ENCODE measurements at regions not wholly inside any gene's neighbourhood (a gene's known extent, or its start where the extent isn't known, plus 50 kb on each side); places are given as distances from the start of the nearest gene placed in this dataset.
A peak's percentile ranks its signal among the peaks of the same experiment; 100 is the strongest.

GRCh38 chr5:158560170-158560569, 539.5 kb downstream of the EBF1 start:
- H3K4me3 ChIP-seq (ENCODE audit: low read depth, low read length), result peak overlapping the region; percentile 27
- TF ChIP-seq CTCF (IDR thresholded peaks at IDR 0.05; ENCODE audit: borderline replicate concordance, insufficient read depth, low read depth, low read length), result no peak

GRCh38 chr5:158559643-158560042, 540.1 kb downstream of the EBF1 start:
- no peak for TF ChIP-seq CTCF (IDR thresholded peaks at IDR 0.05; ENCODE audit: borderline replicate concordance, insufficient read depth, low read depth, low read length)
- no peak overlapping the region for H3K4me3 ChIP-seq (ENCODE audit: low read depth, low read length)

- H3K4me3 ChIP-seq (ENCODE audit: low read depth, low read length), result no peak overlapping the region
- no peak for TF ChIP-seq CTCF (IDR thresholded peaks at IDR 0.05; ENCODE audit: borderline replicate concordance, insufficient read depth, low read depth, low read length)
These were observed 540.6 kb downstream of the EBF1 start for GRCh38 chr5:158559066-158559465.

GRCh38 chr5:158553962-158554336, 545.8 kb downstream of the EBF1 start:
- no peak overlapping the region for H3K4me3 ChIP-seq (ENCODE audit: low read depth, low read length)
- no peak for TF ChIP-seq CTCF (IDR thresholded peaks at IDR 0.05; ENCODE audit: borderline replicate concordance, insufficient read depth, low read depth, low read length)

- no peak overlapping the region for H3K4me3 ChIP-seq (ENCODE audit: low read depth, low read length)
- no peak for TF ChIP-seq CTCF (IDR thresholded peaks at IDR 0.05; ENCODE audit: borderline replicate concordance, insufficient read depth, low read depth, low read length)
These were observed 546.3 kb downstream of the EBF1 start for GRCh38 chr5:158553195-158553961.

GRCh38 chr5:158552241-158552640, 547.5 kb downstream of the EBF1 start:
- TF ChIP-seq CTCF (IDR thresholded peaks at IDR 0.05; ENCODE audit: borderline replicate concordance, insufficient read depth, low read depth, low read length), result no peak
- H3K4me3 ChIP-seq (ENCODE audit: low read depth, low read length), result no peak overlapping the region

- no peak for TF ChIP-seq CTCF (IDR thresholded peaks at IDR 0.05; ENCODE audit: borderline replicate concordance, insufficient read depth, low read depth, low read length)
- no peak overlapping the region for H3K4me3 ChIP-seq (ENCODE audit: low read depth, low read length)
These were observed 550.4 kb downstream of the EBF1 start for GRCh38 chr5:158549311-158549710.
